ENCODE measurements at regions not wholly inside any gene's neighbourhood (a gene's known extent, or its start where the extent isn't known, plus 50 kb on each side); places are given as distances from the start of the nearest gene placed in this dataset.

DNA sequence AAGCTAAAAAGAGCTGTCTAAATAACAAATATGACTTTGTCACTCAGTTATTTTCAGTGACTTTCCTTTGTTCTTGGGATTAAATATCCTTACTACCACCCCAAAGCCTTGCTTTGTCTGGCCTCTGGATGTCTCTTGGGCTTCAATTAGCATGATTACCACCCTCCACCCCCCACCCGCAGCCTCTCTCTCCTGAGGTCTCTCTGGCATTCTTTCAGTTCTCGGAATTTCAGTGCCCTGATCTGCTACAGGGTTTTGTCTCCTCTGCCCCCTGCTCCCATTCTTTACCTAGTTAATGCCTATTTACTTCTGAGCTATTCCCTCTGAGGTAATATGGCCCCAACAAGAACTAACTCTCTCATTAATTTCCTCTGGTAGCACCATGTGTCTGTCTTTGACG lies 376.4 kb downstream of the DEPDC1B start:
- TF ChIP-seq, protein P1, sequence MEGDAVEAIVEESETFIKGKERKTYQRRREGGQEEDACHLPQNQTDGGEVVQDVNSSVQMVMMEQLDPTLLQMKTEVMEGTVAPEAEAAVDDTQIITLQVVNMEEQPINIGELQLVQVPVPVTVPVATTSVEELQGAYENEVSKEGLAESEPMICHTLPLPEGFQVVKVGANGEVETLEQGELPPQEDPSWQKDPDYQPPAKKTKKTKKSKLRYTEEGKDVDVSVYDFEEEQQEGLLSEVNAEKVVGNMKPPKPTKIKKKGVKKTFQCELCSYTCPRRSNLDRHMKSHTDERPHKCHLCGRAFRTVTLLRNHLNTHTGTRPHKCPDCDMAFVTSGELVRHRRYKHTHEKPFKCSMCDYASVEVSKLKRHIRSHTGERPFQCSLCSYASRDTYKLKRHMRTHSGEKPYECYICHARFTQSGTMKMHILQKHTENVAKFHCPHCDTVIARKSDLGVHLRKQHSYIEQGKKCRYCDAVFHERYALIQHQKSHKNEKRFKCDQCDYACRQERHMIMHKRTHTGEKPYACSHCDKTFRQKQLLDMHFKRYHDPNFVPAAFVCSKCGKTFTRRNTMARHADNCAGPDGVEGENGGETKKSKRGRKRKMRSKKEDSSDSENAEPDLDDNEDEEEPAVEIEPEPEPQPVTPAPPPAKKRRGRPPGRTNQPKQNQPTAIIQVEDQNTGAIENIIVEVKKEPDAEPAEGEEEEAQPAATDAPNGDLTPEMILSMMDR (IDR thresholded peaks at IDR 0.05) = no peak
- TF ChIP-seq POLR2A (IDR thresholded peaks at IDR 0.05; ENCODE audit: low read depth) = no peak
